IMR-90 (cell line): ENCODE measurements at regions not wholly inside any gene's neighbourhood (a gene's known extent, or its start where the extent isn't known, plus 50 kb on each side); places are given as distances from the start of the nearest gene placed in this dataset.

Experiments
- ATAC-seq: fragments of 200-7000 bp; cut with Tn5 transposase; 2 replicates; pipeline ENCODE4 v1.9.1; 2020; ENCODE audit warnings: low read depth, mild to moderate bottlenecking, moderate library complexity
- BruUV-seq: library from RNA; stranded (reverse); fragments of 400-500 nt; replicated peaks from 2 replicates; lab custom pipeline; 2021; lab: Mats Ljungman, UMichigan
- CTCF ChIA-PET: fragments of 300-600 bp; formaldehyde crosslinking; extraction: SDS; loops from one replicate; lab custom pipeline; 2021; ENCODE audit warnings: antibody characterized with exemption; lab: Yijun Ruan, JAX
- POLR2A ChIA-PET: fragments of 300-600 bp; sonication (Branson Sonifier 250); formaldehyde crosslinking; loops from one replicate; lab custom pipeline; 2022; ENCODE audit warnings: antibody characterized with exemption; ENCODE audit not compliant: unreplicated experiment; lab: Charles Lee
- DNase-seq: peaks from one replicate; pipeline ENCODE4 v3.0.0; 2013
- H2AFZ ChIP-seq: replicated peaks from 2 replicates; pipeline ENCODE3; 2013; ENCODE audit warnings: low read length, mild to moderate bottlenecking; ENCODE audit not compliant: poor library complexity
- H2AK5ac ChIP-seq: 2 replicates; pipeline ENCODE4 v1.6.1; 2013; ENCODE audit warnings: low read depth, low read length, inconsistent platforms
- H2AK9ac ChIP-seq: replicated peaks from 2 replicates; pipeline ENCODE3; 2013; ENCODE audit warnings: mild to moderate bottlenecking, low read depth, low read length, moderate library complexity; ENCODE audit not compliant: poor library complexity
- H2BK120ac ChIP-seq: 2 replicates; pipeline ENCODE4 v1.6.1; 2013; ENCODE audit warnings: low read depth, low read length, inconsistent platforms
- H2BK15ac ChIP-seq: 3 replicates; pipeline ENCODE4 v1.6.1; 2013; ENCODE audit warnings: low read depth, low read length, inconsistent platforms
- H2BK20ac ChIP-seq: 2 replicates; pipeline ENCODE4 v1.6.1; 2013; ENCODE audit warnings: low read depth, mild to moderate bottlenecking, inconsistent platforms, low read length, moderate library complexity
- H2BK5ac ChIP-seq: 2 replicates; pipeline ENCODE4 v1.6.1; 2013; ENCODE audit warnings: mild to moderate bottlenecking, low read depth, low read length, inconsistent platforms; ENCODE audit not compliant: poor library complexity, severe bottlenecking
- H3K14ac ChIP-seq: replicated peaks from 2 replicates; pipeline ENCODE4 v1.6.1; 2013; ENCODE audit warnings: low read depth, low read length, inconsistent platforms
- H3K18ac ChIP-seq: 2 replicates; pipeline ENCODE4 v1.6.1; 2013; ENCODE audit warnings: low read depth, low read length, control low read depth
- H3K23ac ChIP-seq: 2 replicates; pipeline ENCODE4 v1.6.1; 2013; ENCODE audit warnings: low read depth, low read length, inconsistent platforms
- H3K27ac ChIP-seq: 2 replicates; pipeline ENCODE4 v1.5.1; 2013; ENCODE audit warnings: mild to moderate bottlenecking, control low read depth, low read length; ENCODE audit not compliant: insufficient read depth
- H3K27me3 ChIP-seq: 2 replicates; pipeline ENCODE4 v1.6.1; 2013; ENCODE audit warnings: low read length; ENCODE audit not compliant: control insufficient read depth, insufficient read depth
- H3K36me3 ChIP-seq: 2 replicates; pipeline ENCODE4 v1.6.1; 2013; ENCODE audit warnings: low read length, mixed read lengths; ENCODE audit not compliant: control insufficient read depth, insufficient read depth
- H3K4ac ChIP-seq: 2 replicates; pipeline ENCODE4 v1.6.1; 2013; ENCODE audit warnings: low read depth, low read length, inconsistent platforms
- H3K4me1 ChIP-seq: 2 replicates; pipeline ENCODE4 v1.6.1; 2013; ENCODE audit warnings: low read length, mixed read lengths; ENCODE audit not compliant: control insufficient read depth, insufficient read depth
- H3K4me2 ChIP-seq: 2 replicates; pipeline ENCODE4 v1.6.1; 2013; ENCODE audit warnings: low read depth, mild to moderate bottlenecking, control low read depth, low read length, moderate library complexity
- H3K4me3 ChIP-seq: 2 replicates; pipeline ENCODE4 v1.5.1; 2013; ENCODE audit warnings: low read depth, mild to moderate bottlenecking, control low read depth, low read length, moderate library complexity; ENCODE audit not compliant: insufficient read depth
- H3K56ac ChIP-seq: 2 replicates; pipeline ENCODE4 v1.6.1; 2013; ENCODE audit warnings: low read length, inconsistent platforms; ENCODE audit not compliant: insufficient read depth; ENCODE audit errors: extremely low read depth
- H3K79me1 ChIP-seq, 2 experiments: 2 replicates each; pipeline ENCODE4 v1.6.1; 2013; ENCODE audit warnings: low read length in 2 of 2, inconsistent platforms in 1 of 2, low read depth in 1 of 2
- H3K9ac ChIP-seq: 2 replicates; pipeline ENCODE4 v1.6.1; 2013; ENCODE audit warnings: low read depth, low read length, control low read depth
- H3K9me1 ChIP-seq: 2 replicates; pipeline ENCODE4 v1.6.1; 2013; ENCODE audit warnings: low read length, inconsistent platforms; ENCODE audit not compliant: insufficient read depth
- H3K9me3 ChIP-seq: 2 replicates; pipeline ENCODE4 v1.6.1; 2013; ENCODE audit warnings: low read length; ENCODE audit not compliant: control insufficient read depth, insufficient read depth
- H4K20me1 ChIP-seq: 2 replicates; pipeline ENCODE4 v1.6.1; 2013; ENCODE audit warnings: low read length, inconsistent platforms; ENCODE audit not compliant: insufficient read depth
- H4K5ac ChIP-seq: 2 replicates; pipeline ENCODE4 v1.6.1; 2013; ENCODE audit warnings: mild to moderate bottlenecking, low read depth, low read length, control low read depth
- H4K8ac ChIP-seq, 2 experiments: 2 replicates each; pipeline ENCODE4 v1.6.1; 2013; ENCODE audit warnings: low read depth in 2 of 2, low read length in 2 of 2, control low read depth in 1 of 2, inconsistent platforms in 1 of 2
- H4K91ac ChIP-seq: 2 replicates; pipeline ENCODE4 v1.6.1; 2013; ENCODE audit warnings: low read depth, low read length, inconsistent platforms; ENCODE audit not compliant: insufficient read depth
- CEBPB ChIP-seq: IDR thresholded peaks from 2 replicates; pipeline ENCODE4 v1.6.1; 2012; ENCODE audit warnings: low read depth, low read length, improper control_type of control experiment
- MAZ ChIP-seq: IDR thresholded peaks from 2 replicates; pipeline ENCODE4 v1.6.1; 2012; ENCODE audit warnings: low read depth, mild to moderate bottlenecking, low read length, improper control_type of control experiment, moderate library complexity, borderline replicate concordance
- POLR2A ChIP-seq: IDR thresholded peaks from 2 replicates; pipeline ENCODE4 v1.6.1; 2012; ENCODE audit warnings: mild to moderate bottlenecking, low read depth, low read length
- RFX5 ChIP-seq: IDR thresholded peaks from 2 replicates; pipeline ENCODE4 v1.8.0; 2012; ENCODE audit warnings: low read depth, mild to moderate bottlenecking, low read length, moderate library complexity
- WGBS, 2 experiments: methylation state at CpG; one replicate each; pipeline versions ENCODE4 v1.1.5 to v1.1.7; 2013; ENCODE audit warnings: missing lambda C conversion rate in 2 of 2; ENCODE audit not compliant: insufficient read length in 1 of 2; ENCODE audit errors: extremely low coverage in 2 of 2; 5-methylcytosine and 5-hydroxymethylcytosine counted together
- dilution Hi-C: fragments of 300-500 bp; cut with HindIII; formaldehyde crosslinking; loops from one replicate; pipeline ENCODE4 v1.14.3; 2018; ENCODE audit warnings: low sequenced_read_pairs; ENCODE audit not compliant: unreplicated experiment
- in situ Hi-C: fragments of 300-500 bp; cut with MboI; formaldehyde crosslinking; loops from 3 replicates; pipeline ENCODE4 v1.14.3; 2019; ENCODE audit warnings: low sequenced_read_pairs, inconsistent platforms, mixed read lengths
- intact Hi-C: fragments of 100-400 bp; cut with micrococcal nuclease; formaldehyde crosslinking; loops from 2 replicates; pipeline ENCODE4 v1.10.0; 2022

- Histone ChIP-seq H2BK5ac (no peak overlapping the region), H3K9ac (no peak overlapping the region), H3K4me2 (no peak overlapping the region), H3K4ac (no peak overlapping the region), H4K91ac (no peak overlapping the region), H2AK9ac (no peak overlapping the region), H4K8ac (no peak overlapping the region), H4K5ac (no peak overlapping the region), H3K14ac (no peak overlapping the region), H3K9me1 (no peaks in the 10 kb centered on the region), H4K20me1 (no peaks in the 10 kb centered on the region), H3K23ac (no peak overlapping the region), H2BK20ac (no peak overlapping the region), H2AK5ac (no peak overlapping the region), H3K79me1 (no peaks in the 10 kb centered on the region), H3K9me3 (peaks cover 14% of the 10 kb centered on the region), H2BK120ac (no peak overlapping the region), H3K4me3 (no peak overlapping the region), H3K56ac (no peak overlapping the region), H3K36me3 (no peaks in the 10 kb centered on the region), H2AFZ (no peak overlapping the region), H2BK15ac (no peak overlapping the region), H3K27me3 (no peaks in the 10 kb centered on the region), H3K27ac (no peak overlapping the region), H3K18ac (no peak overlapping the region), H3K4me1 (no peaks in the 10 kb centered on the region)
- WGBS, 2 experiments: 20% methylated on average over 2 of the region's 2 CpGs; no CpG with 5 or more reads in 1 of the 2 experiments
- TF ChIP-seq MAZ (no peak), POLR2A (no peak), RFX5 (no peak), CEBPB (no peak)
- no TSS peak for BruUV-seq
- intact Hi-C loops (no loop called here), dilution Hi-C loops (no loop called here), in situ Hi-C loops (no loop called here)
- ATAC-seq (no peak), DNase-seq (no peak)
- POLR2A ChIA-PET: no interaction called here
- CTCF ChIA-PET: no interaction called here
These were observed 351.7 kb upstream of the DCC start for GRCh38 chr18:51988277-51988676.
